ENCODE measurements at regions not wholly inside any gene's neighbourhood (a gene's known extent, or its start where the extent isn't known, plus 50 kb on each side); places are given as distances from the start of the nearest gene placed in this dataset.

DNA sequence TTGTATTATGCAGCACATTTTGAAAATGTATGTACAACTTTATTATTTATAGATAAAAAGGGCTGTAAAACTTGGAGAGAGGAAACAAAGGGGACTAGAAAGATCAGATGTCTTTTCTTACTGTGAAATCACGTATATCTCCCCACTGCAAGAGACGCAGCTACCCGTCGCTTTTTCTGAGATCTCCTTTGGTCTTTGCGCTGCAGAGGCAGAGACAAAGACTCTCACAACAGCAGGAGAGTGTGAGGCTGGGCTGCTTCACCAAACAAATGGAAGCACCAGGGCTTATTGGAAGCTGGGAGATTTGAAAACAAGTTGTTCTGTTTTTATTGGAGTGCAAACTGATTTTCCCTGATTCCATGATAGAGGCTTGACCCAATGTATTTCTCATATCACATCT is 129.0 kb upstream of the PARD3B start:
- no peak for DNase-seq
- no peaks in the 10 kb centered on the region for H3K27me3 ChIP-seq (ENCODE audit: low read depth)
- no peaks in the 10 kb centered on the region for H3K4me1 ChIP-seq
- TF ChIP-seq, protein P1, sequence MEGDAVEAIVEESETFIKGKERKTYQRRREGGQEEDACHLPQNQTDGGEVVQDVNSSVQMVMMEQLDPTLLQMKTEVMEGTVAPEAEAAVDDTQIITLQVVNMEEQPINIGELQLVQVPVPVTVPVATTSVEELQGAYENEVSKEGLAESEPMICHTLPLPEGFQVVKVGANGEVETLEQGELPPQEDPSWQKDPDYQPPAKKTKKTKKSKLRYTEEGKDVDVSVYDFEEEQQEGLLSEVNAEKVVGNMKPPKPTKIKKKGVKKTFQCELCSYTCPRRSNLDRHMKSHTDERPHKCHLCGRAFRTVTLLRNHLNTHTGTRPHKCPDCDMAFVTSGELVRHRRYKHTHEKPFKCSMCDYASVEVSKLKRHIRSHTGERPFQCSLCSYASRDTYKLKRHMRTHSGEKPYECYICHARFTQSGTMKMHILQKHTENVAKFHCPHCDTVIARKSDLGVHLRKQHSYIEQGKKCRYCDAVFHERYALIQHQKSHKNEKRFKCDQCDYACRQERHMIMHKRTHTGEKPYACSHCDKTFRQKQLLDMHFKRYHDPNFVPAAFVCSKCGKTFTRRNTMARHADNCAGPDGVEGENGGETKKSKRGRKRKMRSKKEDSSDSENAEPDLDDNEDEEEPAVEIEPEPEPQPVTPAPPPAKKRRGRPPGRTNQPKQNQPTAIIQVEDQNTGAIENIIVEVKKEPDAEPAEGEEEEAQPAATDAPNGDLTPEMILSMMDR (IDR thresholded peaks at IDR 0.05): no peak
- H3K4me3 ChIP-seq: no peak overlapping the region
- no peak overlapping the region for H3K27ac ChIP-seq
- no peaks in the 10 kb centered on the region for H3K36me3 ChIP-seq
- peaks cover 15% of the 10 kb centered on the region for H3K9me3 ChIP-seq
- ATAC-seq: no peak
- intact Hi-C loops (cut with DNase I): no loop called here

DNA sequence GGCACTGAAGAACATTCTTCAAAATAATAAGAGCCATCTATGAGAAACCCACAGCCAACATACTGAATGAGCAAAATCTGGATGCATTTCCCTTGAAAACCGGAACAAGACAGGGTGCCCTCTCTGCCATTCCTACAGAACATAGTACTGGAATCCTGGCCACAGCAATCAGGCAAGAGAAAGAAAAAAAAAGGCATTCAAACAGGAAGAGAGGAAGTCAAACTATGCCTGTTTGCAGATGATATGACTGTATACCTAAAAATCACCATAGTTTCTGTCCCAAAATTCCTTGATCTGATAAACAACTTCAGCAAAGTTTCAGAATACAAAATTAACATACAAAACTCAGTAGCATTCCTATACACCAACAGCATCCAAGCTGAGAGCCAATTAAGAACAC is 119.5 kb upstream of the PARD3B start:
- Histone ChIP-seq H3K9me3 (no peaks in the 10 kb centered on the region), H3K27ac (no peak overlapping the region), H3K4me3 (no peak overlapping the region), H3K4me1 (no peaks in the 10 kb centered on the region), H3K36me3 (no peaks in the 10 kb centered on the region), H3K27me3 (ENCODE audit: low read depth) (no peaks in the 10 kb centered on the region)
- TF ChIP-seq, protein P1 (IDR thresholded peaks at IDR 0.05): no peak
- intact Hi-C loops (cut with DNase I): no loop called here
- DNase-seq (no peak), ATAC-seq (no peak)

DNA sequence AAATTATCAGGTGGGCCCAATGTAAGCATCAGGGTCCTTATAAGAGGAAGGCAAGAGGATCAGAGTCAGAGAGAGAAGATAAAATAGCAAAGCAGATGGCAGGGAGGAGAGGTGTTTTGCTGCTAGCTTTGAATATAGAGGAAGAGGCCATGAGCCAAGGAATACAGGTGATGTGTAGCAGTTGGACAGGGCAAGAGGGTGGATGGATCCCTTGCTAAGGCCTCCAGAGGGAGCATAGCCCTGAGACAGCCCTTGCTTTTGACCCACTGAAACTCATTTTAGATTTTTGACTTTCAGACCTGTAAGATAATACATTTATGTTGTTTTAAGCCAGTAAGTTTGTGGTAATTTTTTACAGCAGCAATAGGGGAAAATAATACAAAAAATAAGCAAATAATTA is 116.6 kb upstream of the PARD3B start:
- TF ChIP-seq, protein P1 (IDR thresholded peaks at IDR 0.05): no peak
- intact Hi-C loops (cut with DNase I): no loop called here

DNA sequence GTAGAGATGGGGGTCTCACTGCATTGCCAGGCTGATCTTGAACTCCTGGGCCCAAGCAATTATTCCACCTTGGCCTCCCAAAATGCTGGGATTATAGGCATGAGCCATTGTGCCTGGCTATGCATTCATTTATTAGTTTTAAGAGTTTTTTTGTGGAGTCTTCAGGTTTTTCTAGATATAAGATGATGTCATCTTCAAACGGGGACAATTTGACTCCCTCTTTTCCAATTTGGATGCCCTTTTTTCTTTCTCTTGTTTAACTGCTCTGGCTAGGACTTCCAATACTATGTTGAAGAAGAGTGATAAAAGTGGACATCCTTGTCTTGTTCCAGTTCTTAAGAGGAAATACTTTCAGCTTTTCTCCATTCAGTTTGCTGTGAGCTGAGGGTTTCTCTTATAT is 113.7 kb upstream of the PARD3B start:
- Histone ChIP-seq H3K27me3 (ENCODE audit: low read depth) (no peaks in the 10 kb centered on the region), H3K9me3 (no peaks in the 10 kb centered on the region), H3K36me3 (no peaks in the 10 kb centered on the region), H3K4me1 (no peaks in the 10 kb centered on the region), H3K27ac (no peak overlapping the region), H3K4me3 (no peak overlapping the region)
- TF ChIP-seq, protein P1 (IDR thresholded peaks at IDR 0.05): no peak
- intact Hi-C loops (cut with DNase I): no loop called here
- ATAC-seq (no peak), DNase-seq (no peak)

More for the DNA sequence above, 116.6 kb upstream of the PARD3B start:
- Histone ChIP-seq H3K27ac (no peak overlapping the region), H3K36me3 (no peaks in the 10 kb centered on the region), H3K4me1 (no peaks in the 10 kb centered on the region), H3K27me3 (ENCODE audit: low read depth) (no peaks in the 10 kb centered on the region), H3K4me3 (no peak overlapping the region), H3K9me3 (no peaks in the 10 kb centered on the region)
- DNase-seq: no peak
- ATAC-seq: no peak

DNA sequence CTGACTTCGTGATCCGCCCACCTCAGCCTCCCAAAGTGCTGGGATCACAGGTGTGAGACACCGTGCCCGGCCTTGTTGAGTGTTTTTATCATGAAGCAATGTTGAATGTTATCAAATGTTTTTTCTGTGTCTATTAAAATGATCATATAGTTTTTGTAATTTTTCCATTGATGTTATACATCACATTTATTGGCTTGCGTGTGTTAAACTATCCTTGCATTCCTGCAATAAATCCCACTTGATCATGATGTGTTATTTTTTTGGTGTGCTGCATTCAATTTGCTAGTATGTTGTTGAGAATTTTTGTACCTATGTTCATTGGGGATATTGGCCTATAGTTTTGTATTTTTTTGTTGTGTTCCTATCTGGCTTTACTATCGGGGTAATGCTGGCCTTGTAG is 113.1 kb upstream of the PARD3B start:
- H3K36me3 ChIP-seq: no peaks in the 10 kb centered on the region
- no peaks in the 10 kb centered on the region for H3K27me3 ChIP-seq (ENCODE audit: low read depth)
- no peak overlapping the region for H3K4me3 ChIP-seq
- TF ChIP-seq, protein P1 (IDR thresholded peaks at IDR 0.05): no peak
- no peaks in the 10 kb centered on the region for H3K4me1 ChIP-seq
- DNase-seq (no peak), ATAC-seq (no peak)
- intact Hi-C loops (cut with DNase I): no loop called here
- no peaks in the 10 kb centered on the region for H3K9me3 ChIP-seq
- H3K27ac ChIP-seq: no peak overlapping the region
